ENCODE measurements at regions not wholly inside any gene's neighbourhood (a gene's known extent, or its start where the extent isn't known, plus 50 kb on each side); places are given as distances from the start of the nearest gene placed in this dataset.

DNA sequence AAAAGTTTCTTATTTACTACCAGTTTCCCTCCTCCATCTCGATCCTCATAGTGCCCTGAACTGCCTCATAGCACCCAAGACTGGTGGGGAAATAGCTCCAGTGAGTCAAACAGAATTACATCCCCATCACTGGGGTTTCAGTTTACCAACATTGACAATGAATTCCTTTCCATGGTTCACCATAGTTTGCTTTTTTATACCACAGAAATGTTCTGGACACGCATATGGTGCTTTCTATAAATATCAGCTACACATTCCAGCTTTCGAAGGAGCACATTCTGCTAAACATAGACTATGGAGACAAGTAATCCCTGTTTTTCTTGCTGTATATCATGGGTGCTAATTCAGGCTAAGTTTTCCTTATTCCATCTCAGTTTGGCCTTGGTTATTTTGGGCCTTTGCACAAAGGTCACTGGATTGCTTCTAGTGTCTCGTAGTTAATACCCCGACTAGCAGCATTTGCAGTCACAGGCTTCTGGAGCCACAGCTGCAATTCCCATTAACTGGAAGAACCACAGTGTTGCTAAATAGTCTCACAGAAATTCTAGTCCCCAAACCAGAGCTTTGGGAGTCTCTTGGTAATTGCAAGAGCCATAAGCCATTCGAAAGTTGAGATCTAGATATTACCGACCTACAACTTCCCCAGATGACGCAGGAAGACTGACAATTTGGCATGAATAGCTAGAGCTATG, 53.4 kb upstream of the TRPC3 start:
- no peak overlapping the region for H3K27ac ChIP-seq
- TF ChIP-seq, protein P1, sequence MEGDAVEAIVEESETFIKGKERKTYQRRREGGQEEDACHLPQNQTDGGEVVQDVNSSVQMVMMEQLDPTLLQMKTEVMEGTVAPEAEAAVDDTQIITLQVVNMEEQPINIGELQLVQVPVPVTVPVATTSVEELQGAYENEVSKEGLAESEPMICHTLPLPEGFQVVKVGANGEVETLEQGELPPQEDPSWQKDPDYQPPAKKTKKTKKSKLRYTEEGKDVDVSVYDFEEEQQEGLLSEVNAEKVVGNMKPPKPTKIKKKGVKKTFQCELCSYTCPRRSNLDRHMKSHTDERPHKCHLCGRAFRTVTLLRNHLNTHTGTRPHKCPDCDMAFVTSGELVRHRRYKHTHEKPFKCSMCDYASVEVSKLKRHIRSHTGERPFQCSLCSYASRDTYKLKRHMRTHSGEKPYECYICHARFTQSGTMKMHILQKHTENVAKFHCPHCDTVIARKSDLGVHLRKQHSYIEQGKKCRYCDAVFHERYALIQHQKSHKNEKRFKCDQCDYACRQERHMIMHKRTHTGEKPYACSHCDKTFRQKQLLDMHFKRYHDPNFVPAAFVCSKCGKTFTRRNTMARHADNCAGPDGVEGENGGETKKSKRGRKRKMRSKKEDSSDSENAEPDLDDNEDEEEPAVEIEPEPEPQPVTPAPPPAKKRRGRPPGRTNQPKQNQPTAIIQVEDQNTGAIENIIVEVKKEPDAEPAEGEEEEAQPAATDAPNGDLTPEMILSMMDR (conservative IDR thresholded peaks at IDR 0.05): no peak

DNA sequence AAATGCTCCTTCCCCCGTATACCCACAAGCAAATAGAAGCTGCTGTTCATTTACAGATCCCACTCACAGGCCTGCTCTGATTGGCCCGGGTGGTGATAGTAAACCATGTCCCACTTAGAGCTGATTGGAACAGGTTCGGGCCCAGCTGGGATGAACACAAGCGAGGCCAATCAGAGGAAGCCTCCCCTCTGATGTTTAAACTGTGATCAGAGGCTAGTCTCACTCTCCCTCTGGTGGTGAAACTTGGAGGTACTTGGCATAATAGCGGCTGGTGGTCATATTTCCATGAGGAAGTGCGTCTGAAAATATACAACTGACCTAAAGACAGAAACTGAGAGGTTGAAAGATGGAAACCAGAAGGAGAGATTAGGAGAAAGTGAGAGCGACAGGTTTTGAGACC, 51.5 kb upstream of the TRPC3 start:
- no peak overlapping the region for H3K27ac ChIP-seq
- TF ChIP-seq, protein P1 (conservative IDR thresholded peaks at IDR 0.05): peak; percentile 52

All from VCaP (cell line).